K562 (cell line): ENCODE measurements at regions not wholly inside any gene's neighbourhood (a gene's known extent, or its start where the extent isn't known, plus 50 kb on each side); places are given as distances from the start of the nearest gene placed in this dataset.

ENCODE experiments used
- CEBPG ChIP-seq, 3 experiments: fragments of 200-800 bp in 1 of 3; sonication (Bioruptor generic) in 1 of 3; sonication (generic) in 1 of 3; formaldehyde crosslinking in 1 of 3; IDR thresholded peaks in 2 of 3; conservative IDR thresholded peaks in 1 of 3; 2 replicates each; pipeline versions ENCODE4 v1.6.1 to v1.8.0; 2016 to 2022; ENCODE audit warnings: missing compliant biosample characterization in 2 of 3, missing genetic modification characterization in 2 of 3, mild to moderate bottlenecking in 1 of 3, missing genetic modification reagents in 1 of 3
- KLF13 ChIP-seq: fragments of 450-650 bp; IDR thresholded peaks from 2 replicates; pipeline ENCODE4 v1.6.1; 2016; ENCODE audit warnings: missing genetic modification characterization, low read depth, mild to moderate bottlenecking, missing compliant biosample characterization, moderate library complexity, borderline replicate concordance
- MEIS2 ChIP-seq: fragments of 450-650 bp; IDR thresholded peaks from 2 replicates; pipeline ENCODE4 v1.6.1; 2014; ENCODE audit warnings: mild to moderate bottlenecking; ENCODE audit not compliant: partially characterized antibody
- MITF ChIP-seq: IDR thresholded peaks from 2 replicates; pipeline ENCODE4 v1.6.1; 2014; ENCODE audit warnings: antibody characterized with exemption
- PURB ChIP-seq: sonication (generic); formaldehyde crosslinking; IDR thresholded peaks from 2 replicates; pipeline ENCODE4 v1.9.0; 2021; ENCODE audit warnings: low read depth, mild to moderate bottlenecking, missing genetic modification reagents
- SRSF7 ChIP-seq: fragments of 200-400 bp; formaldehyde crosslinking; optimal IDR thresholded peaks from 2 replicates; pipeline ENCODE3; 2017; ENCODE audit warnings: mild to moderate bottlenecking, low read depth, low read length
- TRIM24 ChIP-seq, 2 experiments: fragments of 450-650 bp; IDR thresholded peaks; 2 replicates each; pipeline ENCODE4 v1.6.1; 2016
- TSHZ1 ChIP-seq: fragments of 250-450 bp; sonication (Bioruptor Pico); IDR thresholded peaks from 2 replicates; pipeline ENCODE4 v1.4.0; 2020; ENCODE audit warnings: mild to moderate bottlenecking, moderate library complexity
- ZC3H11A ChIP-seq: IDR thresholded peaks from 2 replicates; pipeline ENCODE4 v1.6.1; 2012; ENCODE audit warnings: low read depth, low read length, improper control_type of control experiment
- ZNF174 ChIP-seq: fragments of 250-450 bp; sonication (Bioruptor Pico); IDR thresholded peaks from 2 replicates; pipeline ENCODE4 v1.4.0; 2020; ENCODE audit warnings: mild to moderate bottlenecking
- ZNF347 ChIP-seq: fragments of 450-650 bp; formaldehyde crosslinking; IDR thresholded peaks from 2 replicates; pipeline ENCODE4 v1.4.0; 2020; ENCODE audit warnings: low read depth, mild to moderate bottlenecking, moderate library complexity
- TF ChIP-seq, protein P1 (sequence below): fragments of 450-650 bp; IDR thresholded peaks from 2 replicates; pipeline ENCODE4 v1.6.1; 2016; ENCODE audit warnings: mild to moderate bottlenecking, moderate library complexity

DNA sequence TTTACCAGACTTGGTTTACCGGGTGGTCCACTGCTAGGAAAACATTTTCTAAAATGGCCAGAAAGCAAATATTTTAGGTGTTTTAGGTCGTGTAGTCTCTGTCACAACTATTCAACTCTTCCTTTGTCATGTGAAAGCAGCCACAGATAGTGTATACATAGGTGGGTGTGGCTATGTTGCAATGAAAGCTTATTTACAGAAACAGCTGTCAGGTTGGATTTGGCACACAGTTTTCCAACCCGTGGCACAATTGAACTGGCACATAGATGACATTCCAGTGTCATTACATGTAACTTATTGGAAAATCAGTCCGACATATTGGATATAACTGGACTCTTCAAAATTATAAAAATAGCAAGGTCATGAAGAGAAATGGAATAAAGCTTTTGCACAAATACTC lies 68.9 kb upstream of the KCNQ5 start (continued):
- TF ChIP-seq, protein P1, sequence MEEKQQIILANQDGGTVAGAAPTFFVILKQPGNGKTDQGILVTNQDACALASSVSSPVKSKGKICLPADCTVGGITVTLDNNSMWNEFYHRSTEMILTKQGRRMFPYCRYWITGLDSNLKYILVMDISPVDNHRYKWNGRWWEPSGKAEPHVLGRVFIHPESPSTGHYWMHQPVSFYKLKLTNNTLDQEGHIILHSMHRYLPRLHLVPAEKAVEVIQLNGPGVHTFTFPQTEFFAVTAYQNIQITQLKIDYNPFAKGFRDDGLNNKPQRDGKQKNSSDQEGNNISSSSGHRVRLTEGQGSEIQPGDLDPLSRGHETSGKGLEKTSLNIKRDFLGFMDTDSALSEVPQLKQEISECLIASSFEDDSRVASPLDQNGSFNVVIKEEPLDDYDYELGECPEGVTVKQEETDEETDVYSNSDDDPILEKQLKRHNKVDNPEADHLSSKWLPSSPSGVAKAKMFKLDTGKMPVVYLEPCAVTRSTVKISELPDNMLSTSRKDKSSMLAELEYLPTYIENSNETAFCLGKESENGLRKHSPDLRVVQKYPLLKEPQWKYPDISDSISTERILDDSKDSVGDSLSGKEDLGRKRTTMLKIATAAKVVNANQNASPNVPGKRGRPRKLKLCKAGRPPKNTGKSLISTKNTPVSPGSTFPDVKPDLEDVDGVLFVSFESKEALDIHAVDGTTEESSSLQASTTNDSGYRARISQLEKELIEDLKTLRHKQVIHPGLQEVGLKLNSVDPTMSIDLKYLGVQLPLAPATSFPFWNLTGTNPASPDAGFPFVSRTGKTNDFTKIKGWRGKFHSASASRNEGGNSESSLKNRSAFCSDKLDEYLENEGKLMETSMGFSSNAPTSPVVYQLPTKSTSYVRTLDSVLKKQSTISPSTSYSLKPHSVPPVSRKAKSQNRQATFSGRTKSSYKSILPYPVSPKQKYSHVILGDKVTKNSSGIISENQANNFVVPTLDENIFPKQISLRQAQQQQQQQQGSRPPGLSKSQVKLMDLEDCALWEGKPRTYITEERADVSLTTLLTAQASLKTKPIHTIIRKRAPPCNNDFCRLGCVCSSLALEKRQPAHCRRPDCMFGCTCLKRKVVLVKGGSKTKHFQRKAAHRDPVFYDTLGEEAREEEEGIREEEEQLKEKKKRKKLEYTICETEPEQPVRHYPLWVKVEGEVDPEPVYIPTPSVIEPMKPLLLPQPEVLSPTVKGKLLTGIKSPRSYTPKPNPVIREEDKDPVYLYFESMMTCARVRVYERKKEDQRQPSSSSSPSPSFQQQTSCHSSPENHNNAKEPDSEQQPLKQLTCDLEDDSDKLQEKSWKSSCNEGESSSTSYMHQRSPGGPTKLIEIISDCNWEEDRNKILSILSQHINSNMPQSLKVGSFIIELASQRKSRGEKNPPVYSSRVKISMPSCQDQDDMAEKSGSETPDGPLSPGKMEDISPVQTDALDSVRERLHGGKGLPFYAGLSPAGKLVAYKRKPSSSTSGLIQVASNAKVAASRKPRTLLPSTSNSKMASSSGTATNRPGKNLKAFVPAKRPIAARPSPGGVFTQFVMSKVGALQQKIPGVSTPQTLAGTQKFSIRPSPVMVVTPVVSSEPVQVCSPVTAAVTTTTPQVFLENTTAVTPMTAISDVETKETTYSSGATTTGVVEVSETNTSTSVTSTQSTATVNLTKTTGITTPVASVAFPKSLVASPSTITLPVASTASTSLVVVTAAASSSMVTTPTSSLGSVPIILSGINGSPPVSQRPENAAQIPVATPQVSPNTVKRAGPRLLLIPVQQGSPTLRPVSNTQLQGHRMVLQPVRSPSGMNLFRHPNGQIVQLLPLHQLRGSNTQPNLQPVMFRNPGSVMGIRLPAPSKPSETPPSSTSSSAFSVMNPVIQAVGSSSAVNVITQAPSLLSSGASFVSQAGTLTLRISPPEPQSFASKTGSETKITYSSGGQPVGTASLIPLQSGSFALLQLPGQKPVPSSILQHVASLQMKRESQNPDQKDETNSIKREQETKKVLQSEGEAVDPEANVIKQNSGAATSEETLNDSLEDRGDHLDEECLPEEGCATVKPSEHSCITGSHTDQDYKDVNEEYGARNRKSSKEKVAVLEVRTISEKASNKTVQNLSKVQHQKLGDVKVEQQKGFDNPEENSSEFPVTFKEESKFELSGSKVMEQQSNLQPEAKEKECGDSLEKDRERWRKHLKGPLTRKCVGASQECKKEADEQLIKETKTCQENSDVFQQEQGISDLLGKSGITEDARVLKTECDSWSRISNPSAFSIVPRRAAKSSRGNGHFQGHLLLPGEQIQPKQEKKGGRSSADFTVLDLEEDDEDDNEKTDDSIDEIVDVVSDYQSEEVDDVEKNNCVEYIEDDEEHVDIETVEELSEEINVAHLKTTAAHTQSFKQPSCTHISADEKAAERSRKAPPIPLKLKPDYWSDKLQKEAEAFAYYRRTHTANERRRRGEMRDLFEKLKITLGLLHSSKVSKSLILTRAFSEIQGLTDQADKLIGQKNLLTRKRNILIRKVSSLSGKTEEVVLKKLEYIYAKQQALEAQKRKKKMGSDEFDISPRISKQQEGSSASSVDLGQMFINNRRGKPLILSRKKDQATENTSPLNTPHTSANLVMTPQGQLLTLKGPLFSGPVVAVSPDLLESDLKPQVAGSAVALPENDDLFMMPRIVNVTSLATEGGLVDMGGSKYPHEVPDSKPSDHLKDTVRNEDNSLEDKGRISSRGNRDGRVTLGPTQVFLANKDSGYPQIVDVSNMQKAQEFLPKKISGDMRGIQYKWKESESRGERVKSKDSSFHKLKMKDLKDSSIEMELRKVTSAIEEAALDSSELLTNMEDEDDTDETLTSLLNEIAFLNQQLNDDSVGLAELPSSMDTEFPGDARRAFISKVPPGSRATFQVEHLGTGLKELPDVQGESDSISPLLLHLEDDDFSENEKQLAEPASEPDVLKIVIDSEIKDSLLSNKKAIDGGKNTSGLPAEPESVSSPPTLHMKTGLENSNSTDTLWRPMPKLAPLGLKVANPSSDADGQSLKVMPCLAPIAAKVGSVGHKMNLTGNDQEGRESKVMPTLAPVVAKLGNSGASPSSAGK, result 0 out of 2 replicates have a peak, but pooled peaks have one; percentile 18
- peak; percentile 50; the same call in 1 of the 2 replicates for TF ChIP-seq KLF13
- peak; percentile 43 for TF ChIP-seq MEIS2
- no peak for TF ChIP-seq ZNF174 (CRISPR knock-in tag)
- peak in 1 of 2 experiments; percentile 21; a peak in 1 of 4 replicates for TF ChIP-seq TRIM24 (IDR thresholded peaks at IDR 0.05)
- TF ChIP-seq ZC3H11A, result no peak
- TF ChIP-seq CEBPG (CRISPR knock-in tag; IDR thresholded peaks at IDR 0.05), result peak; percentile 86
- TF ChIP-seq CEBPG (tag; conservative IDR thresholded peaks at IDR 0.05 in 1 of 2, IDR thresholded peaks at IDR 0.05 in 1 of 2), result peak; percentile 80 to 91
- peak; percentile 35; the same call in 1 of the 2 replicates for TF ChIP-seq MITF
- no peak for TF ChIP-seq PURB
- no peak for TF ChIP-seq ZNF347
- no peak for TF ChIP-seq SRSF7
- TF ChIP-seq TSHZ1, result no peak
